GM21390 (cell line): ENCODE measurements at regions not wholly inside any gene's neighbourhood (a gene's known extent, or its start where the extent isn't known, plus 50 kb on each side); places are given as distances from the start of the nearest gene placed in this dataset.

Experiments used
- ATAC-seq: cut with Tn5 transposase; IDR thresholded peaks from one replicate; pipeline ENCODE4 v1.9.1; 2021; ENCODE audit not compliant: unreplicated experiment

- no peak for ATAC-seq
Observed at GRCh38 chr6:1514078-1514477, 95.6 kb upstream of the FOXC1 start.

- ATAC-seq: no peak
Observed at GRCh38 chr6:1515280-1515679, 94.4 kb upstream of the FOXC1 start.

- no peak for ATAC-seq
Observed at GRCh38 chr6:1515781-1516180, 93.9 kb upstream of the FOXC1 start.

GRCh38 chr6:1516742-1517520 lies 92.8 kb upstream of the FOXC1 start:
- ATAC-seq: no peak

- ATAC-seq: no peak
Observed at GRCh38 chr6:1518855-1519254, 90.9 kb upstream of the FOXC1 start.

GRCh38 chr6:1519597-1519996 lies 90.1 kb upstream of the FOXC1 start:
- no peak for ATAC-seq

- no peak for ATAC-seq
Observed at GRCh38 chr6:1522779-1523178, 86.9 kb upstream of the FOXC1 start.

GRCh38 chr6:1524040-1524480 lies 85.7 kb upstream of the FOXC1 start:
- ATAC-seq: no peak

GRCh38 chr6:1525364-1526038 lies 84.2 kb upstream of the FOXC1 start:
- ATAC-seq: no peak

- no peak for ATAC-seq
Observed at GRCh38 chr6:1526398-1527072, 83.2 kb upstream of the FOXC1 start.

GRCh38 chr6:1527073-1527457 lies 82.7 kb upstream of the FOXC1 start:
- ATAC-seq: peak; percentile 86

- ATAC-seq: no peak
Observed at GRCh38 chr6:1535295-1535694, 74.4 kb upstream of the FOXC1 start.

GRCh38 chr6:1536526-1537429 lies 72.9 kb upstream of the FOXC1 start:
- no peak for ATAC-seq

GRCh38 chr6:1538369-1538768 lies 71.3 kb upstream of the FOXC1 start:
- no peak for ATAC-seq

- ATAC-seq: no peak
Observed at GRCh38 chr6:1538810-1539478, 70.8 kb upstream of the FOXC1 start.

GRCh38 chr6:1540864-1541521 lies 68.7 kb upstream of the FOXC1 start:
- ATAC-seq: no peak

- no peak for ATAC-seq
Observed at GRCh38 chr6:1542335-1542734, 67.4 kb upstream of the FOXC1 start.

GRCh38 chr6:1542764-1543163 lies 67.0 kb upstream of the FOXC1 start:
- no peak for ATAC-seq

- ATAC-seq: no peak
Observed at GRCh38 chr6:1544000-1544399, 65.7 kb upstream of the FOXC1 start.

GRCh38 chr6:1544603-1545002 lies 65.1 kb upstream of the FOXC1 start:
- ATAC-seq: no peak
